HG03135 (cell line): ENCODE measurements at regions not wholly inside any gene's neighbourhood (a gene's known extent, or its start where the extent isn't known, plus 50 kb on each side); places are given as distances from the start of the nearest gene placed in this dataset.
A peak's percentile ranks its signal among the peaks of the same experiment; 100 is the strongest.
"Not testable (repeated sequence)": the region's sequence is repeated elsewhere in the genome, so short reads cannot be mapped to it uniquely, and the experiment has no call there.

Experiments used
- ATAC-seq: cut with Tn5 transposase; IDR thresholded peaks from one replicate; pipeline ENCODE4 v1.9.1; 2021; ENCODE audit warnings: mild to moderate bottlenecking, moderate library complexity; ENCODE audit not compliant: unreplicated experiment

GRCh38 chr13:44785401-44785800 is 203.9 kb downstream of the NUFIP1 start:
- ATAC-seq: no peak

GRCh38 chr13:44784708-44785080 is 204.6 kb downstream of the NUFIP1 start:
- no peak for ATAC-seq

- ATAC-seq: no peak
These were observed 205.1 kb downstream of the NUFIP1 start for GRCh38 chr13:44783994-44784707.

- ATAC-seq: no peak
These were observed 204.6 kb upstream of the TSC22D1 start for GRCh38 chr13:44780591-44781280.

- ATAC-seq: no peak
These were observed 202.8 kb upstream of the TSC22D1 start for GRCh38 chr13:44778761-44779484.

- ATAC-seq: not testable (repeated sequence)
These were observed 199.2 kb upstream of the TSC22D1 start for GRCh38 chr13:44775290-44775689.

GRCh38 chr13:44770951-44771350 is 194.8 kb upstream of the TSC22D1 start:
- no peak for ATAC-seq

GRCh38 chr13:44769686-44770085 is 193.6 kb upstream of the TSC22D1 start:
- no peak for ATAC-seq

- no peak for ATAC-seq
These were observed 192.8 kb upstream of the TSC22D1 start for GRCh38 chr13:44768775-44769581.

- ATAC-seq: peak; percentile 60
These were observed 192.1 kb upstream of the TSC22D1 start for GRCh38 chr13:44768239-44768638.

- ATAC-seq: no peak
These were observed 188.9 kb upstream of the TSC22D1 start for GRCh38 chr13:44765001-44765471.

GRCh38 chr13:44764302-44764692 is 188.2 kb upstream of the TSC22D1 start:
- no peak for ATAC-seq

- no peak for ATAC-seq
These were observed 187.6 kb upstream of the TSC22D1 start for GRCh38 chr13:44763615-44764301.

GRCh38 chr13:44762911-44763310 is 186.8 kb upstream of the TSC22D1 start:
- no peak for ATAC-seq

- ATAC-seq: no peak
These were observed 184.3 kb upstream of the TSC22D1 start for GRCh38 chr13:44760434-44760833.

GRCh38 chr13:44759384-44760360 is 183.5 kb upstream of the TSC22D1 start:
- no peak for ATAC-seq

- ATAC-seq: no peak
These were observed 182.7 kb upstream of the TSC22D1 start for GRCh38 chr13:44758630-44759383.

- ATAC-seq: no peak
These were observed 181.5 kb upstream of the TSC22D1 start for GRCh38 chr13:44757671-44758070.
